NCI-H446 (cell line): ENCODE measurements at regions not wholly inside any gene's neighbourhood (a gene's known extent, or its start where the extent isn't known, plus 50 kb on each side); places are given as distances from the start of the nearest gene placed in this dataset.

Experiments used
- DNase-seq, 2 experiments: peaks; one replicate each; lab custom pipeline; 2025; lab: John Stamatoyannopoulos, UW

- peak in 1 of 2 experiments; percentile 52 for DNase-seq
These were observed 55.0 kb upstream of the NMNAT3 start for GRCh38 chr3:139732729-139733128.

- DNase-seq: no peak
These were observed 51.5 kb upstream of the NMNAT3 start for GRCh38 chr3:139729300-139729699.

DNA sequence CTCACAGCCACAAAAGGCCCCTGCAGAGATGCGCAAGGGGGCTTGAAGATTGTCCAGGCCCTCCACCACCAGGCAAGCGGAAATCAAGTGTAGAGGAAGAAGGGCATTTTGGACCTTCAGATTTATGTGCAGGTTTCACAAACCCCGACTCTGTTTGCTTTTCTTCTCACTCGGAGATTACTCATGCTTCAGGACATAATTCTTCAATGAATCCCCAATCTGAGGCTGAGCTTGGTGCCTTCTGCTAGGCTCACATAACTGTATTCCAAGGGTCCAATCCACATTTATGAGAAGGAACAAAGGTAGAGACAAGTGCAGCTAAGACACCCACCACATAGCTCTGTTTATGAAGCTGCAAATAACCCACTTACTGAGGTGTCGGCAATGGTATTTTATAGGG, 50.6 kb upstream of the NMNAT3 start:
- no peak for DNase-seq
